ENCODE measurements at regions not wholly inside any gene's neighbourhood (a gene's known extent, or its start where the extent isn't known, plus 50 kb on each side); places are given as distances from the start of the nearest gene placed in this dataset.

DNA sequence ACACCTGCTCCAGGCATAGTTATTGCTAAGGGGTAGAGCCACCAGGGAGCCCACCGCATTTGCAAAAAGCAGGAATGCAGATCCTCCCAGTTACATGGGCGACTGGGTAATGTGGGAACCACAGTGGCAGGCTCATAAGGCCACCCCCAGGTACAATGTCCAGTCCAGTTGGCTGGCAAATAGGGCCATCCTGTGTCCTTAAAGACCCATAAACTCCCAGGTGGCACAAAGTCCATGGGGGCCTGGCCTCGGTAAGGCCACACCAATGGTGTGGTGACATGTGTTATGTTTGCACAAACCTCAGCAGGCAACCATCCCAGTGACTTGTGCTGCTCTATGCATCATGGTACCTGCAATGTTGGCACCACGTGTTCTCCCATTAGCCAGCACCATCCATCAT, 283.6 kb upstream of the GYPC start:
- no peak for DNase-seq (ENCODE audit: low read depth in 2 of 2, low spot score in 1 of 2)

DNA sequence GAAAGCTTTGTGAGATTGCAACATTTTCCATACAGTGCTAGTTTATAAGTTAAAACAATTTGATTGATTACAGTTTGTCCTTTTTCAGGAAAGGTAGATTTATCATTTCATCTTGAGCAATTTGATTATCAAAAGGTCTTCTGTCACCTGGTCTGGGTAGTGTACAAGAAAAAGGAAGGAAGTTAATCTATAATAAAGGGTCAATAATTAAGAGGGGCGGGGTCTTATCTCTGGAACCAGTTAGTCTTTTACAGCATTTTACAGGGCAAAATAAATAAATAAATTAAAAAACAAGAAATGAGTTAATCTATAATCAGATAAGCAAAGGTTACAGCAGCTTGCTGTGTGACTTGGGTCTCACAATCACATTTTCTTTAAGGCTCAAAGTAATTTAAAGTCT, 277.8 kb upstream of the GYPC start:
- DNase-seq (ENCODE audit: low read depth in 2 of 2, low spot score in 1 of 2): no peak

DNA sequence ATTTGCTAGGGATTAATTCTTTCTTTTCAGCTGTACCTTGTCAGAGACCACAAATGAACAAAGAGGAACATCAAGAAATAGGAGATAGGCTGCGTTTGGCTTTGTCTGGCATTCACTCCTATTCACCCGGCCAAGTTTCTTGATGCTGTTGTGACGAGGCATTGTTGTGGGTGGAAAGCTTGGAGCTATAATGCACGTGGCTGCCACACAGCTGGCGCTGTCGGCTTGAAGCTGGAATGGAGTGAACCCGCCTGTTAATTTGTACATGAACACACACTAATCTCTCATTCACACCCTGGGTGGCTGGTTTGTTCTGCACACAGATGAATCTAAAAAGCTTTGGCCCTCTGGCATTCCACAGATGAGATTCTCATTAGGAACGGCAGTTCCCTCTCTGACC, 274.9 kb upstream of the GYPC start:
- no peak for DNase-seq (ENCODE audit: low read depth in 2 of 2, low spot score in 1 of 2)

DNA sequence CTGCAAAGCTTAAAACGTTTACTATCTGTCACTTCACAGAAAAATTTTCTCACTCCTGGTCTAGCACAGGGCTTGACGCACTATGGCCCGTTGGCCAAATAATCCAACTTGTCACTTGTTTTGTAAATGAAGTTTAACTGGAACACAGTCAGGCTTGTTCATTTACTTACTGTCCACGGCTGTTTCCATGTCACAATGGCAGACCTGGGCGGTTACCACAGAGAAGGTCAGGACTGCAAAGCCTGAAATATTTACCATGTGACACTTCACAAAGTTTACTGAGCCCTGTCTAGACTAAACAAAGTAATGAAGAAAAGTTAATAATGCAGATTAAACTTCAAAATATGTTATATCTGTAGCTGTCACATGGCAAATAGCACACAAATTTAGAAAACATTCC, 273.0 kb upstream of the GYPC start:
- no peak for DNase-seq (ENCODE audit: low read depth in 2 of 2, low spot score in 1 of 2)

DNA sequence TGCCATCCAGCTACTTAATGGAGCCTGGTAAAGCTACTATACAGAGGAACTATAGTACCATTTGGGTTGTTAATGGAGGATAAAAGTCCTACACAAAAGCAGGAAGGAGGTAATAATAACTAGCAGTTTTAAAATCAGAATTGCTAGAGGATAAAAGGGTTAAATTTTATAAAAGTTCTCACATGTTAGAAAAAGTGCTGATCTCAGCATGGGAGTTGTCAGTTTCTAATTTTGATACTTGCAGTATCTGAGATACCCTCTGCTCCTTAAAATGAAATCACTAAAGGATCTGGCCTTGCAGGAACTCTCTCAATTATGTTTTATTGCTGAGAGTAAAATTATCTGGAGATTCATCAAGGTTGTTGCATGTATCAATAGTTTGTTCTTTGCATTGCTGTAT, 272.2 kb upstream of the GYPC start:
- DNase-seq (ENCODE audit: low read depth in 2 of 2, low spot score in 1 of 2): no peak

DNA sequence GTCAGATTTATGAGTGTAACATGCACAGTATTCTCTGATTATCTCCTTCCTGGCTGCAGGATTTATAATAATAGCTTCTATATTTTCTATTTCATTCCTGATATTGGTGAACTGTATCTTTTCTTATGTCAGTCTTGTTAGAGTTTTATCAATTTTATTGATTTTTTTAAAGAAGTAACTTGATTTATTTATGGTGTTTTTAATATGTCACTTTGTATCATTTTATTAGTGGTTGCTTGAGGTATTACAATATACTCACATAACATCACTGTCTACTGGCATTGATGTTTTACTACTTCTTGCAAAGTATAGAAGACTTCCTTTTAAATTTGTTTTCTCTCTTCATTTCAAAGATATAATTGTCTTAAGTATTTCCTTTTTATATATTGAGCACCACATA, 270.5 kb upstream of the GYPC start:
- DNase-seq (ENCODE audit: low read depth in 2 of 2, low spot score in 1 of 2): no peak

DNA sequence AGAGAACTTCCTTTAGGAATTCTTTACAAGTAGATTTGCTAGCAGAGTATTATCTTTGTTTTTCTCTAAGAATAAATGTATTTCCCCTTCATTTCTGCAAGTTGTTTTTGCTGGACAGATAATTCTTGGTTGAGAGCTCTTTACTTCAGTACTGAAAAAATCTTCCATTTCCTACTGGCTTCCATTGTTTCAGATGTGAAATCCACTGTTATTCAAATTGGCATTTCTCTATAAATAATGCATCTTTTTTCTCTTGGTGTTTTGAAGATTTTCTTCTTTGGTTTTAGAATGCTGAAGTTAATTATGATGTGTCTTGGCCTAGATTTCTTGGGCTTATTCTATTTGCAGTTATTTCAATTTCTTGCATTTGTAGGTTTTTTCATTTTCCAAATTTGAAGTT, 270.0 kb upstream of the GYPC start:
- no peak for DNase-seq (ENCODE audit: low read depth in 2 of 2, low spot score in 1 of 2)

DNA sequence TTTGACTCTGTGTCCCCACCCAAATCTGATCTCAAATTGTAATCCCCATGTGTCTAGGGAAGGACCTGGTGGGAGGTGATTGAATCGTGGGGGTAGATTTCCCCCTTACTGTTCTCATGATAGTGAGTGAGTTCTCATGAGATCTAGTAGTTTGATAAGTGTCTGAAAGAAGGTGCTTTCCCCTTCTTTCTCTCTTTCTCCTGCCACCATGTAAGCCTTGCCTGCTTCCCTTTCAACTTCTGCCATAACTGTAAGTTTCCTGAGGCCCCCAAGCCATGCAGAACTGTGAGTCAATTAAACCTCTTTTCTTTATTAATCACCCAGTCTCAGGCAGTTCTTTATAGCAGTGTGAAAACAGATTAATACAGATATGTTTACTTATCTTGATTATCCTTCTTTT, 266.5 kb upstream of the GYPC start:
- DNase-seq (ENCODE audit: low read depth in 2 of 2, low spot score in 1 of 2): no peak

DNA sequence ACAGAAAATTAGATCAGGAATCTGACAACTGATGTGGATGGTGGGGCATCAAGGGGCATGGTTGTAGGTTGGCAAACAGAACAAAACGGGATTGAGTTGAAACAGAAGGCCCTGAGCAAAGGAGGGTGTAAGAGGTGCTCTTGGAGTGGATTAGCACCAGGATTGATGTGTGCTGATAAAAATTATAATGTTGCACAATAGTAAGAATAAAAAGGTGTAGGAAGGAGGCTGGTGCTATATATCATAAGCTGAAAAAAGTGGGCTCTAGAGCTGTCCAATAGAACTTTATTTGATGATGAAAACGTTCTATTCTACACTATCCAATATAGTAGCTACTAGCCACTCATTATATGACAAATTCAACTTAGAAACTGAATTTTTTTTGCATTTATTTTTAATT, 263.1 kb upstream of the GYPC start:
- DNase-seq (ENCODE audit: low read depth in 2 of 2, low spot score in 1 of 2): no peak

DNA sequence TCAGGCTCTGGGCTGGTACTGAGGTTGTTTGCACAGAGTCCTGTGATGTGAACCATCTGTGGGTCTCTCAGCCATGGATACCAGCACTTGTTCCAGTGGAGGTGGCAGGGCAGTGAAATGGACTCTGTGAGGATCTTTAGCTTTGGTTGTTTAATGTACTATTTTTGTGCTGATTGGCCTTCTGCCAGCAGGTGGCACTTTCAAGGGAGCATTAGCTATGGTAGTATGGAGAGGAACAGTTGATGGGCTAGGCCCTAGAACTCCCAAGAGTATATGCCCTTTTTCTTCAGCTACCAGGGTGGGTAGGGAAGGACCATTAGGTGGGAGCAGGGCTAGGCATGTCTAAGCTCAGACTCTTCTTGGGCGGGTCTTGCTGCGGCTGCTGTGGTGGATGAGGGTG, 257.0 kb upstream of the GYPC start:
- no peak for DNase-seq (ENCODE audit: low read depth in 2 of 2, low spot score in 1 of 2)

DNA sequence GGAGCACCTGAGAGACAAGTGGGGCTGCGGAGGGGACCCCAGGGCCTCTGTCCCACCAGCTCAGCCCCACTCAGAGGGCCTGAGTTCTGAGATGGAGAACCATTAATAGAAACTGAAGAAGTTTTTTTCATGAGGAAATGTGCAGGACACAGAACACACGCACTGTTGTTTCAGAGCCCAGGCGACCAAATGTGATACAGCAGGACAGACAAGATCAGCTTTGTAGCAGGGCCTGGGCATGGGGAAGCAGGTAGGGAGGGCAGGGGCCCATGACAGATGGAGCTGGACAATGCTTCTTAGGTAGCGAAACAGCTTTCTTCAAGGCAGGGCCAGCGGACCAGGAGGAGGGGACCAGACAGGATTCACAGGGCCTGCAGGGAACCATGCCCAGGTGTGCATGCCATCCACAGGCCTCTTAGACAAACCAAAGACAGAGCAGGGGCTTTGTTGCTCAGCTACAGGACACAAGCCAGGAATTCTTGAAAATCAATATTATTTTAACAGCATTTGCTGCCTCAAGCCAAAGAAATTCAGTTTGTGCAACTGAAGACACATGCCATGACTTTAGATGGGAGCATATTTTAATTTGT, 252.8 kb upstream of the GYPC start:
- no peak for DNase-seq (ENCODE audit: low read depth in 2 of 2, low spot score in 1 of 2)

DNA sequence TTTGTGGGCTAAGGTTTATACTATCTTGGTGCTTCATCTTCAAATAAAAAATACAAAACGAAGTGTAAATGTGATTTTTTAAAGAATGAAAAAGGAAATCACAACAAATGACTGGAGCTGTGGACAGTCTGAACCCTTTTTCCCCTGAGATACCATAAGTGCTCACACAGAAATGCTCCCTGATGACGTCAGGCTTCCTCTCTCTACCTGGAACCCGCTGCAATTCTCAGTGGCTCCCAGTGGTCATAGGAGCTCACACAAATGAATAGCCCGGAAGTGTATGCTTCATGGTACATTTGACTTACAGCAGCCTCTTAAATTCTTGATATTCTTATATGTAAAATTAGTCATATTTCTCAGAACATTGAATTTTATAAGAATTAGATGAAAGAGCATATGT, 249.7 kb upstream of the GYPC start:
- no peak for DNase-seq (ENCODE audit: low read depth in 2 of 2, low spot score in 1 of 2)

DNA sequence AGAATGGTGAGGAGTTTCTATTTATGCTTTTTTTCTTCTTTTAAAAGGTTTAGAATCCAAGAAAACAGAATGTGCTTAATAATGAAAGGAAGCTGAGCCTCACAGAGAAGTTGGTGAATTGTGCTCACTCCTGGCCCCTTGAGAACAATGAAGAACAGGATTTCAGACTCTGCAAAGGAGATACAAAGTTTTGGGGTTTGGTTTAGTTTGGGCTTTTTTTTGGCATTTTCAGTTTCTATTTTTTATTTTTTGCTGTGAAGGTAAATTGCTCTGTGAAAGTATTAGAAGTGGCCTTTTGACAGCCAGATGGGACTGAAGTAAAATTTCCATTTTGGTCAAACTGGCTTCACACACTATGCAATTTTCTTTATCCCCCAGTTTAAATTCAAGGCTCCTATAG, 247.3 kb upstream of the GYPC start:
- no peak for DNase-seq (ENCODE audit: low read depth in 2 of 2, low spot score in 1 of 2)

DNA sequence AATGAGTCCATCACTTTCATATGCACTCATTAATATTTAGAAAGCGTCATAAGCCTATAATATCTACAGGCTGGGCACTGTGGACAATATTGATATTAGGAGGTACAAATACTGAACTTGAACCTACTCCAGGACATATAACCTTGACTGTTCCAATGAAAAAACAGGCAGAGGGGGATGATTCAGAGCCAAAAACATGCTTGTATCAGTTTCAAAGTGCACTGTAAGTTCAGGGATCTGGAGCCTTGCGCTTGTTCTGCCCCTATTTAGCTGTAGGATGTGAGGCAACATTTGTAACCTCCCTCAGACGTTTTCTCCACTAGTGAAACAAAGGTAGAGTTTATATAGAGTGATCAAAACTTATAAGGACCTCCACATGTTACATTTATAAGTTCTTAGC, 246.1 kb upstream of the GYPC start:
- no peak for DNase-seq (ENCODE audit: low read depth in 2 of 2, low spot score in 1 of 2)

DNA sequence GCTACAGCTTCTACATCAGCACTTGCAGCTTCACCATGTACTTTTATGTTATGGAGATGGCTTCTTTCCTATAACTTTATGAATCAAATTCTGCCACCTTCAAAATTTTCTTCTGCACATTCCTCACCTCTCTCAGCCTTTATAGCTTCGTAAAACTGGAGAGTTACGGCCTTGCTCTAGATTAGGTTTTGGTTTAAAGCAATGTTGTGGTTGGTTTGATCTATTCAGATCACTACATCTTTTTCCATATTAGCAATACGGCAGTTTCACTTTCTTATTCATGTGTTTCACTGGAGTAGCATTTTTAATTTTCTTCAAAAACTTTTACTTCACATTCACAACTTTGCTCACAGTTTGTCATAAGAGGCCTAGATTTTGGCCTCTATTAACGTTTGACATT, 242.9 kb upstream of the GYPC start:
- DNase-seq (ENCODE audit: low read depth in 2 of 2, low spot score in 1 of 2): no peak

DNA sequence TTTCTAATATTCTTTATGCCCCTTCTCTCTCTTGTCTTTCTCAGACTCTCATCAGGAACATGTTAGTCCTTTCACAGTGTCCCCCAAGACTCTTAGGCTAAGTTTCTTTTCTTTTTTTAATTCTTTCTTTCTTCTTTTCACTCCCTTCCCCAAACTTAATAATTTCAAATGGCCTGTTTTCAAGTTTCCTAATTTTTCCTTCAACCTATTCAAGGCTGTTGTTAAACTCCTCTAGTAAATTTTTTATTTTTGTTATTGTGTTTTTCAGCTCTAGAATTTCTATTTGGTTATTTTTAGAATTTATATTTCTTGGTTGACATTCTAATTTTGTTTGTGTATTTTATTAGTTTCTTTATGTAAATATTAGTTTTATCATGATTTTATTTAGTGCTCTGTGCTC, 236.6 kb upstream of the GYPC start:
- no peak for DNase-seq (ENCODE audit: low read depth in 2 of 2, low spot score in 1 of 2)

DNA sequence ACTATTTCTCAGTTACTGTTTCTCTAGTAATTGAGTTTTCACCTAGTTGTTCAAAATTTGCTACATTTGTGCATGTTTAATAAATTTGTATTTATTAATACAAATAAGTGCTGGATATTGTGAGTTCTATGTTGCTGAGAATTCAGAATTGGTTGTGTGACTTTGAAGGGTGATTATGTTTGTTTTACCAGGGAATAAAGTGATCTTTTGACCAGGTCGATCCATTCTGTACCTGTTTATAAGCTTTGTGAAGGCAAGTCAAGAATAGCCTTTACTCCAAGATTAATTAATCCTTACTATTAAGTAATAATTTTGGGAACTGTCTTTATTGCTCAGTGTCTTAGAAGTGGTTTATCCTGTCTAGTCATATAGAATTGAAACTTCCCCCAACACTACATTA, 230.0 kb upstream of the GYPC start:
- no peak for DNase-seq (ENCODE audit: low read depth in 2 of 2, low spot score in 1 of 2)

DNA sequence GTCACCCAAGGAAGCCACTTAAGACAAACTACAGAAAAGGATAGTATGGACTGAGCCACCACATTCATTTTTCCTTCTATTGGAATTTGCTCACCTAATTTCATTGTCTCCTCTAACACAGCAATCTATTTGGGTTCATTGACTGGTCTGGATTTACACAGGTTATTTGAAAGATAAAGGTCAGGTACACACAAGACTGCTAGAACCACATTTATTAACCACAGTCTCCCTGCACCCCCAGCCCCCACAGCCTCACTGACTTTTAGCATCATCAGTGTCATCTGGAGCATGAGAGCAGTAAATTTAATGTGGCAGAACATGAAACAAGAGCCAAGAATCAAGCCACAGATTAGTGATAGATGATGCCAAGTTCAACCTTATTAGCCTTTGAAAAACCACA, 226.9 kb upstream of the GYPC start:
- DNase-seq (ENCODE audit: low read depth in 2 of 2, low spot score in 1 of 2): no peak

DNA sequence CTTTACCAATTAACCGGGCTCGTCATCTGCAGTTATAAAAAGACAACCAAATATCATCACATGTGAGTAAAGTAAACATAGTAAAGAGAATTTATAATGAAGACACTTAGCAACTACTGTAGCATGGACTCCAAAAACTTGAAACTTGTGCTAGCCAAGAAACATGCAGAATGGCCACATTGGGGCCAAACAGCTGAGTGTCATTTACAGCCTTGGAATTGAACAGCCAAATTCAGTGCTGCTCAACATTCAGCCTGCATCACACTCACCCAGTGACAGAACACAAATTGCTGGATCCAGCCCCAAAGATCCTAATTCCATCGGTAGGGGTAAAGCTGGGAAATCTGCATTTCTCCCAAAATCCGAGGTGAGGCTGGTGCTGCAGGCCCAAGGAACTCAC, 224.8 kb upstream of the GYPC start:
- no peak for DNase-seq (ENCODE audit: low read depth in 2 of 2, low spot score in 1 of 2)

DNA sequence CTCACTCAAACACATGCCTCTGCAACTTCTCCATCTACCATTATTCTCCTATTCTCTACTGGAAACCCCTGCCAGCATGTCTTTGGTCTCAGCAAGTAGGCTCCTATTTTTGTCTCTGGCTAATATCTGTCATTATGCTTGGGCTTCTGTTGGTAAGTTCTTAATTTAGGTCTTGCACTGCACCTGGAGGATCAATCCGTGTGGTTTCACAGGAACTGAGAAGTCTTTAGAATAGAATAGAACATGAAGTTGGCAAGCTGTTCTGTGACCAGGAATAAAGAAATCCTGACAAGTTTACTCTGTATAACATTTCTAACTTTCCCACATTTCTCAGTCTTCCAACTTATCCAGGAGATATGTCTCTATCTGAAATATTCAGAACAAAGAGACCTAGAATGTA, 219.5 kb upstream of the GYPC start:
- DNase-seq (ENCODE audit: low read depth in 2 of 2, low spot score in 1 of 2): no peak

DNA sequence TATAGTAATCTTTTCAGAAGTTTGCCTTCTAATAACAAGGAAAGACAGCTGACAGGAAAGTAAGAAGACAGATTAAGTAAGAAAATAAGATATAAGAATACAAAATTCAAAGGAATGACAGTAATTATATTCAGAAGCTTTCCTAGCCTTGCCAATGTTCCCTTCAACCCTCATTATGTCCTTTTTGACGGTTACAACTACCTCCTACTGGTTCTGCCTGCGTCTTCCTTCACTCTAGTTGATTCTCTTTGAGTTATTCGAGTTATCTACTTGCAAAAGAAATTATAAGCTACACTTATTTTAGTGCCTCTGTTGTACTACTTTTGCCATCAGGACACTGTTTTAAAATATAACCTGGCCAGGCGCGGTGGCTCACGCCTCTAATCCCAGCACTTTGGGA, 218.9 kb upstream of the GYPC start:
- DNase-seq (ENCODE audit: low read depth in 2 of 2, low spot score in 1 of 2): no peak

DNA sequence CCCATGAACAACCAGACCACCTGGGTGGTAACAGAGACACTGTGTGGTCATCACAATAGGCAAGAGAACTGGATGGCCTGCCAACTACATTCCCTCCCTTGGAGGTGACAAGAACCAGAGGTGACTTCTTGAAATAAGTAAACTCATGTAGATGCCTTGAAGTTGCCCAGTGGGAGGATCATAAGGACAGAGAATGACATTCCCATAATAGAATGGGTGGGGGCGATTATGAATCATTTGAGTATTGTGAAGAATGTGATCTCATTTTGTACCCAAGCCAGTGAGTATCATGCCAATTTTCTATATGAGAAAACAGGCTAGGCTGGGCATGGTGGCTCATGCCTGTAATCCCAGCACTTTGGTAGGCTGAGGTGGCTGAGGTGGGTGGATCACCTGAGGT, 211.4 kb upstream of the GYPC start:
- DNase-seq (ENCODE audit: low read depth in 2 of 2, low spot score in 1 of 2): no peak

DNA sequence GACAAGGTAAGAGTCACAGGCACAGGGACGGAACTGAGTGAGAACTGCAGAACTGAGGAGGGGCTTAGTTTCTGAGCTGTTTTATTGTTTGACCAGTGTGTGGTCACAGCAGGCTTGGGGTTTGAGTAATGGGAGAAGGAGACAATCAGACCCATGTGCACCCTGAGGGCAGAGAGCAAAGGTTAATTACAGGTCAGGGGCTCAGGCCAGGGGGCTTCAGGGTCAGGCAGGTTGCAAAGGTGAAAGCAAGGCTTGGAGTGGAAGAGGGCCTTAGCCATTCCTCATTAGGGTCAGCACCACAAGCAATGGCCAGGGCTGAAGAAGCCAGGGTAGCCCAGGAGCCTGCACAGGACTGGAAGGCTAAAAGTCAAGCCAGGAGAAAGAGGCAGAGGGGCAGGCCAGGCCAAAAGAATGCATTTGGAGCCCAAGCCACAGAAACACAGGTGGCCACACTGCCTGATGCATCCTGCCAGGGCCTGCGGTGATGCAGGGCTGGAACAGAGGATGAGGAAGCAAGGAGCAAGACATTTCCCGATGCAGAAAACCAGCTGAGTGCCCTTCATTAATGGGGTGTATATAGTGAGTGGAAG, 209.8 kb upstream of the GYPC start:
- DNase-seq (ENCODE audit: low read depth in 2 of 2, low spot score in 1 of 2): no peak

DNA sequence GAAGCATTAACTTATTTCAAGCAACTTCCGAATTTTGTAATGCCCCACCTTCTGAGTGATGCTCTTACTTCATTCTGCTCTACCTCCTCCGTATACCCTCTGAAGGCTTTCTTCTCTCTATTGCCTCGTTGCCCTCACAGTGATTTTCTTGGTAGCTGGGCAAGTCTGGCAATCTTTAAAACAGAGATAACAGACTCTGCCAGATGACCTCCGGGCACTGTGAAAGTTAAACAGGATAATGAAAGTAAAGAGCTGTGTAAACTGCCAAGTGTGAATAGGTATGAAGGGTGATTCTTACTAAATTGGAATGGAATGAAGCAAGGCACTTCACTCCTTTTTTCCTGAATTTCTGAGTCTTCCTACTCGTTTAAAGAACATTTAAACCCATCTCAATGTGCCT, 207.3 kb upstream of the GYPC start:
- DNase-seq (ENCODE audit: low read depth in 2 of 2, low spot score in 1 of 2): no peak
